ENCODE measurements at regions not wholly inside any gene's neighbourhood (a gene's known extent, or its start where the extent isn't known, plus 50 kb on each side); places are given as distances from the start of the nearest gene placed in this dataset.

GRCh38 chr12:39105111-39105510 lies 199.7 kb upstream of the CPNE8 start:
- no peak for DNase-seq (ENCODE audit: low spot score)
- Mint-ChIP-seq H3K36me3 (ENCODE audit: low read depth) (no peaks in the 10 kb centered on the region), H3K4me1 (ENCODE audit: low read depth) (no peaks in the 10 kb centered on the region), H3K9me3 (no peaks in the 10 kb centered on the region), H3K4me3 (no peak overlapping the region), H3K27me3 (ENCODE audit: low read depth) (no peaks in the 10 kb centered on the region), H3K27ac (no peak overlapping the region)

GRCh38 chr12:39103552-39104165 lies 198.3 kb upstream of the CPNE8 start:
- Mint-ChIP-seq H3K27me3 (ENCODE audit: low read depth) (no peaks in the 10 kb centered on the region), H3K27ac (no peak overlapping the region), H3K4me1 (ENCODE audit: low read depth) (no peaks in the 10 kb centered on the region), H3K4me3 (no peak overlapping the region), H3K36me3 (ENCODE audit: low read depth) (no peaks in the 10 kb centered on the region), H3K9me3 (no peaks in the 10 kb centered on the region)
- no peak for DNase-seq (ENCODE audit: low spot score)

GRCh38 chr12:39102474-39103209 lies 197.3 kb upstream of the CPNE8 start:
- H3K36me3 Mint-ChIP-seq (ENCODE audit: low read depth): no peaks in the 10 kb centered on the region

GRCh38 chr12:39095636-39096330 lies 190.4 kb upstream of the CPNE8 start:
- Mint-ChIP-seq H3K36me3 (ENCODE audit: low read depth) (no peaks in the 10 kb centered on the region), H3K4me3 (no peak overlapping the region), H3K4me1 (ENCODE audit: low read depth) (no peaks in the 10 kb centered on the region), H3K9me3 (no peaks in the 10 kb centered on the region), H3K27ac (no peak overlapping the region), H3K27me3 (ENCODE audit: low read depth) (no peaks in the 10 kb centered on the region)
- no peak for DNase-seq (ENCODE audit: low spot score)

More at GRCh38 chr12:39102474-39103209, 197.3 kb upstream of the CPNE8 start:
- H3K27me3 Mint-ChIP-seq (ENCODE audit: low read depth): no peaks in the 10 kb centered on the region
- no peaks in the 10 kb centered on the region for H3K4me1 Mint-ChIP-seq (ENCODE audit: low read depth)
- no peaks in the 10 kb centered on the region for H3K9me3 Mint-ChIP-seq
- no peak overlapping the region for H3K4me3 Mint-ChIP-seq
- H3K27ac Mint-ChIP-seq: no peak overlapping the region
- DNase-seq (ENCODE audit: low spot score): no peak

- no peak overlapping the region for H3K4me3 Mint-ChIP-seq
- no peaks in the 10 kb centered on the region for H3K4me1 Mint-ChIP-seq (ENCODE audit: low read depth)
- no peak overlapping the region for H3K27ac Mint-ChIP-seq
- no peaks in the 10 kb centered on the region for H3K36me3 Mint-ChIP-seq (ENCODE audit: low read depth)
- DNase-seq (ENCODE audit: low spot score): no peak
- no peaks in the 10 kb centered on the region for H3K27me3 Mint-ChIP-seq (ENCODE audit: low read depth)
- H3K9me3 Mint-ChIP-seq: no peaks in the 10 kb centered on the region
Observed at GRCh38 chr12:39081910-39082309, 176.5 kb upstream of the CPNE8 start.

- H3K36me3 Mint-ChIP-seq (ENCODE audit: low read depth): no peaks in the 10 kb centered on the region
- H3K4me1 Mint-ChIP-seq (ENCODE audit: low read depth): no peaks in the 10 kb centered on the region
- no peak for DNase-seq (ENCODE audit: low spot score)
- H3K9me3 Mint-ChIP-seq: no peaks in the 10 kb centered on the region
- H3K27ac Mint-ChIP-seq: no peak overlapping the region
- H3K27me3 Mint-ChIP-seq (ENCODE audit: low read depth): no peaks in the 10 kb centered on the region
- H3K4me3 Mint-ChIP-seq: no peak overlapping the region
Observed at GRCh38 chr12:39077226-39077625, 171.8 kb upstream of the CPNE8 start.

GRCh38 chr12:39074063-39074462 lies 168.7 kb upstream of the CPNE8 start:
- Mint-ChIP-seq H3K9me3 (no peaks in the 10 kb centered on the region), H3K27me3 (ENCODE audit: low read depth) (no peaks in the 10 kb centered on the region)
- DNase-seq (ENCODE audit: low spot score): no peak

GRCh38 chr12:39072658-39073057 lies 167.3 kb upstream of the CPNE8 start:
- no peak for DNase-seq (ENCODE audit: low spot score)
- H3K9me3 Mint-ChIP-seq: no peaks in the 10 kb centered on the region
- H3K27me3 Mint-ChIP-seq (ENCODE audit: low read depth): no peaks in the 10 kb centered on the region
- H3K36me3 Mint-ChIP-seq (ENCODE audit: low read depth): no peaks in the 10 kb centered on the region
- H3K4me1 Mint-ChIP-seq (ENCODE audit: low read depth): no peaks in the 10 kb centered on the region
- H3K4me3 Mint-ChIP-seq: no peak overlapping the region
- H3K27ac Mint-ChIP-seq: no peak overlapping the region

More at GRCh38 chr12:39074063-39074462, 168.7 kb upstream of the CPNE8 start:
- no peak overlapping the region for H3K4me3 Mint-ChIP-seq
- H3K27ac Mint-ChIP-seq: no peak overlapping the region
- H3K4me1 Mint-ChIP-seq (ENCODE audit: low read depth): no peaks in the 10 kb centered on the region
- no peaks in the 10 kb centered on the region for H3K36me3 Mint-ChIP-seq (ENCODE audit: low read depth)

GRCh38 chr12:39071611-39072010 lies 166.2 kb upstream of the CPNE8 start:
- Mint-ChIP-seq H3K36me3 (ENCODE audit: low read depth) (no peaks in the 10 kb centered on the region), H3K4me1 (ENCODE audit: low read depth) (no peaks in the 10 kb centered on the region), H3K4me3 (no peak overlapping the region), H3K9me3 (no peaks in the 10 kb centered on the region), H3K27me3 (ENCODE audit: low read depth) (no peaks in the 10 kb centered on the region), H3K27ac (no peak overlapping the region)
- DNase-seq (ENCODE audit: low spot score): no peak

- H3K4me1 Mint-ChIP-seq (ENCODE audit: low read depth): no peaks in the 10 kb centered on the region
- H3K9me3 Mint-ChIP-seq: no peaks in the 10 kb centered on the region
- no peak overlapping the region for H3K4me3 Mint-ChIP-seq
- no peaks in the 10 kb centered on the region for H3K27me3 Mint-ChIP-seq (ENCODE audit: low read depth)
- H3K36me3 Mint-ChIP-seq (ENCODE audit: low read depth): no peaks in the 10 kb centered on the region
- no peak overlapping the region for H3K27ac Mint-ChIP-seq
- no peak for DNase-seq (ENCODE audit: low spot score)
Observed at GRCh38 chr12:39070775-39071174, 165.4 kb upstream of the CPNE8 start.

GRCh38 chr12:39065455-39065854 lies 160.1 kb upstream of the CPNE8 start:
- Mint-ChIP-seq H3K4me3 (no peak overlapping the region), H3K4me1 (ENCODE audit: low read depth) (no peaks in the 10 kb centered on the region), H3K27me3 (ENCODE audit: low read depth) (no peaks in the 10 kb centered on the region), H3K27ac (no peak overlapping the region), H3K36me3 (ENCODE audit: low read depth) (no peaks in the 10 kb centered on the region), H3K9me3 (no peaks in the 10 kb centered on the region)
- no peak for DNase-seq (ENCODE audit: low spot score)

GRCh38 chr12:39064708-39065107 lies 159.3 kb upstream of the CPNE8 start:
- Mint-ChIP-seq H3K27ac (no peak overlapping the region), H3K36me3 (ENCODE audit: low read depth) (no peaks in the 10 kb centered on the region)

GRCh38 chr12:39062266-39062996 lies 157.0 kb upstream of the CPNE8 start:
- no peaks in the 10 kb centered on the region for H3K27me3 Mint-ChIP-seq (ENCODE audit: low read depth)
- H3K36me3 Mint-ChIP-seq (ENCODE audit: low read depth): no peaks in the 10 kb centered on the region
- no peak for DNase-seq (ENCODE audit: low spot score)
- no peak overlapping the region for H3K27ac Mint-ChIP-seq
- H3K4me1 Mint-ChIP-seq (ENCODE audit: low read depth): no peaks in the 10 kb centered on the region
- peaks cover 6% of the 10 kb centered on the region for H3K9me3 Mint-ChIP-seq
- no peak overlapping the region for H3K4me3 Mint-ChIP-seq

More at GRCh38 chr12:39064708-39065107, 159.3 kb upstream of the CPNE8 start:
- Mint-ChIP-seq H3K27me3 (ENCODE audit: low read depth) (no peaks in the 10 kb centered on the region), H3K4me3 (no peak overlapping the region), H3K4me1 (ENCODE audit: low read depth) (no peaks in the 10 kb centered on the region), H3K9me3 (peaks cover 6% of the 10 kb centered on the region)
- DNase-seq (ENCODE audit: low spot score): no peak

- Mint-ChIP-seq H3K4me3 (no peak overlapping the region), H3K9me3 (peaks cover 6% of the 10 kb centered on the region), H3K36me3 (ENCODE audit: low read depth) (no peaks in the 10 kb centered on the region)
Observed at GRCh38 chr12:39061576-39061975, 156.2 kb upstream of the CPNE8 start.

More at GRCh38 chr12:39061576-39061975, 156.2 kb upstream of the CPNE8 start:
- Mint-ChIP-seq H3K27me3 (ENCODE audit: low read depth) (no peaks in the 10 kb centered on the region), H3K4me1 (ENCODE audit: low read depth) (no peaks in the 10 kb centered on the region), H3K27ac (no peak overlapping the region)
- no peak for DNase-seq (ENCODE audit: low spot score)
